Upper lobe of right lung (tissue), 1 donor: ENCODE measurements at regions not wholly inside any gene's neighbourhood (a gene's known extent, or its start where the extent isn't known, plus 50 kb on each side); places are given as distances from the start of the nearest gene placed in this dataset.

Experiments used
- ATAC-seq: fragments of 200-7000 bp; cut with Tn5 transposase; one replicate; pipeline ENCODE4 v1.9.1; 2020; ENCODE audit warnings: mild to moderate bottlenecking, moderate library complexity
- DNase-seq: peaks from one replicate; pipeline ENCODE4 v3.0.0-alpha.2; 2020
- H3K27ac ChIP-seq: fragments of 200-600 bp; one replicate; pipeline ENCODE4 v1.8.0; 2022
- H3K27me3 ChIP-seq: fragments of 200-600 bp; one replicate; pipeline ENCODE4 v1.8.0; 2022; ENCODE audit warnings: mild to moderate bottlenecking
- H3K36me3 ChIP-seq: fragments of 200-600 bp; one replicate; pipeline ENCODE4 v1.8.0; 2022
- H3K4me1 ChIP-seq: fragments of 200-600 bp; one replicate; pipeline ENCODE4 v1.8.0; 2022
- H3K4me3 ChIP-seq: fragments of 200-600 bp; one replicate; pipeline ENCODE4 v1.8.0; 2022; ENCODE audit warnings: mild to moderate bottlenecking
- H3K9me3 ChIP-seq: fragments of 200-600 bp; one replicate; pipeline ENCODE4 v1.8.0; 2022
- CTCF ChIP-seq: fragments of 200-600 bp; IDR thresholded peaks from one replicate; pipeline ENCODE4 v1.8.0; 2022; ENCODE audit warnings: antibody characterized with exemption
- intact Hi-C: fragments of 100-400 bp; cut with DNase I; formaldehyde crosslinking; loops from one replicate; pipeline ENCODE4 v1.11.0; 2022
- donor health status: DM: no; HTN: yes; CAD: no; lungs with severe emphysema.

GRCh38 chr16:55039931-55040330 lies 109.3 kb downstream of the IRX5 start:
- ATAC-seq (no peak), DNase-seq (no peak)
- intact Hi-C loops, result no loop called here
- no peaks in the 10 kb centered on the region for H3K9me3 ChIP-seq
- H3K4me1 ChIP-seq, result no peaks in the 10 kb centered on the region
- no peaks in the 10 kb centered on the region for H3K36me3 ChIP-seq
- H3K4me3 ChIP-seq, result no peak overlapping the region
- H3K27ac ChIP-seq, result no peak overlapping the region
- TF ChIP-seq CTCF, result no peak
- H3K27me3 ChIP-seq, result no peaks in the 10 kb centered on the region

- H3K9me3 ChIP-seq, result no peaks in the 10 kb centered on the region
- intact Hi-C loops, result no loop called here
These were observed 109.9 kb downstream of the IRX5 start for GRCh38 chr16:55040366-55041086.

GRCh38 chr16:55041540-55042234 lies 111.0 kb downstream of the IRX5 start:
- H3K27ac ChIP-seq, result no peak overlapping the region
- H3K9me3 ChIP-seq, result no peaks in the 10 kb centered on the region
- no peak for TF ChIP-seq CTCF
- H3K27me3 ChIP-seq, result no peaks in the 10 kb centered on the region
- H3K4me3 ChIP-seq, result no peak overlapping the region
- no peaks in the 10 kb centered on the region for H3K36me3 ChIP-seq
- DNase-seq, result no peak
- no peaks in the 10 kb centered on the region for H3K4me1 ChIP-seq
- ATAC-seq, result no peak
- intact Hi-C loops, result no loop called here

More at GRCh38 chr16:55040366-55041086, 109.9 kb downstream of the IRX5 start:
- no peak for ATAC-seq
- Histone ChIP-seq H3K27ac (no peak overlapping the region), H3K36me3 (no peaks in the 10 kb centered on the region), H3K4me3 (no peak overlapping the region), H3K4me1 (no peaks in the 10 kb centered on the region), H3K27me3 (no peaks in the 10 kb centered on the region)
- no peak for TF ChIP-seq CTCF
- DNase-seq, result no peak

- no peak for DNase-seq
- intact Hi-C loops, result no loop called here
- Histone ChIP-seq H3K27me3 (no peaks in the 10 kb centered on the region), H3K27ac (no peak overlapping the region), H3K36me3 (no peaks in the 10 kb centered on the region), H3K4me1 (no peaks in the 10 kb centered on the region), H3K9me3 (no peaks in the 10 kb centered on the region), H3K4me3 (no peak overlapping the region)
- no peak for TF ChIP-seq CTCF
- no peak for ATAC-seq
These were observed 112.1 kb downstream of the IRX5 start for GRCh38 chr16:55042556-55043432.

GRCh38 chr16:55043499-55043898 lies 112.8 kb downstream of the IRX5 start:
- TF ChIP-seq CTCF, result no peak
- DNase-seq, result no peak

More at GRCh38 chr16:55043499-55043898, 112.8 kb downstream of the IRX5 start:
- Histone ChIP-seq H3K4me1 (no peaks in the 10 kb centered on the region), H3K36me3 (no peaks in the 10 kb centered on the region), H3K9me3 (no peaks in the 10 kb centered on the region), H3K27ac (no peak overlapping the region), H3K4me3 (no peak overlapping the region), H3K27me3 (no peaks in the 10 kb centered on the region)
- intact Hi-C loops, result no loop called here
- ATAC-seq, result no peak
